ENCODE measurements at regions not wholly inside any gene's neighbourhood (a gene's known extent, or its start where the extent isn't known, plus 50 kb on each side); places are given as distances from the start of the nearest gene placed in this dataset.
"Not testable (repeated sequence)": the region's sequence is repeated elsewhere in the genome, so short reads cannot be mapped to it uniquely, and the experiment has no call there.

GRCh38 chr16:79844603-79845002 lies 244.1 kb upstream of the MAF start:
- no peak for DNase-seq

GRCh38 chr16:79843631-79844043 lies 243.1 kb upstream of the MAF start:
- DNase-seq: no peak

- DNase-seq: no peak
Observed at GRCh38 chr16:79843145-79843544, 242.6 kb upstream of the MAF start.

GRCh38 chr16:79842197-79842596 lies 241.7 kb upstream of the MAF start:
- no peak for DNase-seq

GRCh38 chr16:79839466-79840341 lies 239.2 kb upstream of the MAF start:
- DNase-seq: no peak

- DNase-seq: no peak
Observed at GRCh38 chr16:79838496-79839259, 238.1 kb upstream of the MAF start.

- no peak for DNase-seq
Observed at GRCh38 chr16:79836144-79836543, 235.6 kb upstream of the MAF start.

GRCh38 chr16:79835194-79835593 lies 234.7 kb upstream of the MAF start:
- no peak for DNase-seq

GRCh38 chr16:79834720-79835119 lies 234.2 kb upstream of the MAF start:
- DNase-seq: no peak

- DNase-seq: not testable (repeated sequence)
Observed at GRCh38 chr16:79834003-79834402, 233.5 kb upstream of the MAF start.

- DNase-seq: no peak
Observed at GRCh38 chr16:79833559-79833958, 233.0 kb upstream of the MAF start.

- DNase-seq: no peak
Observed at GRCh38 chr16:79826732-79827475, 226.4 kb upstream of the MAF start.

GRCh38 chr16:79825002-79825401 lies 224.5 kb upstream of the MAF start:
- no peak for DNase-seq

- no peak for DNase-seq
Observed at GRCh38 chr16:79823639-79824038, 223.1 kb upstream of the MAF start.

- DNase-seq: no peak
Observed at GRCh38 chr16:79821911-79822310, 221.4 kb upstream of the MAF start.

- DNase-seq: no peak
Observed at GRCh38 chr16:79816081-79816497, 215.6 kb upstream of the MAF start.

GRCh38 chr16:79815049-79815448 lies 214.5 kb upstream of the MAF start:
- DNase-seq: no peak

GRCh38 chr16:79814124-79814523 lies 213.6 kb upstream of the MAF start:
- DNase-seq: no peak

GRCh38 chr16:79811541-79811940 lies 211.0 kb upstream of the MAF start:
- DNase-seq: no peak

- DNase-seq: no peak
Observed at GRCh38 chr16:79810449-79811189, 210.1 kb upstream of the MAF start.

GRCh38 chr16:79809376-79809775 lies 208.8 kb upstream of the MAF start:
- DNase-seq: no peak

- no peak for DNase-seq
Observed at GRCh38 chr16:79808731-79809130, 208.2 kb upstream of the MAF start.

GRCh38 chr16:79806757-79807156 lies 206.2 kb upstream of the MAF start:
- no peak for DNase-seq
